ENCODE measurements at regions not wholly inside any gene's neighbourhood (a gene's known extent, or its start where the extent isn't known, plus 50 kb on each side); places are given as distances from the start of the nearest gene placed in this dataset.

GRCh38 chr10:33862536-33863105 lies 528.2 kb upstream of the NRP1 start:
- FAIRE-seq (no peak), DNase-seq (ENCODE audit: low read depth) (no peak)
- no peak for TF ChIP-seq CTCF (IDR thresholded peaks at IDR 0.05; ENCODE audit: insufficient read depth, low read length, severe bottlenecking)
- no peaks in the 10 kb centered on the region for H3K36me3 ChIP-seq (ENCODE audit: control insufficient read depth, insufficient read depth, low read length)
- H3K27me3 ChIP-seq (ENCODE audit: control insufficient read depth, insufficient read depth, low read length) = no peaks in the 10 kb centered on the region
- no peak overlapping the region for H3K4me3 ChIP-seq (ENCODE audit: low read depth, low read length)

- Histone ChIP-seq H3K27me3 (ENCODE audit: control insufficient read depth, insufficient read depth, low read length) (no peaks in the 10 kb centered on the region), H3K4me3 (ENCODE audit: low read depth, low read length) (no peak overlapping the region), H3K36me3 (ENCODE audit: control insufficient read depth, insufficient read depth, low read length) (no peaks in the 10 kb centered on the region)
- FAIRE-seq (no peak), DNase-seq (ENCODE audit: low read depth) (no peak)
- no peak for TF ChIP-seq CTCF (IDR thresholded peaks at IDR 0.05; ENCODE audit: insufficient read depth, low read length, severe bottlenecking)
Measured at GRCh38 chr10:33861833-33862232, 527.4 kb upstream of the NRP1 start.

GRCh38 chr10:33861016-33861704 lies 526.7 kb upstream of the NRP1 start:
- DNase-seq (ENCODE audit: low read depth) (no peak), FAIRE-seq (no peak)
- Histone ChIP-seq H3K27me3 (ENCODE audit: control insufficient read depth, insufficient read depth, low read length) (no peaks in the 10 kb centered on the region), H3K4me3 (ENCODE audit: low read depth, low read length) (no peak overlapping the region), H3K36me3 (ENCODE audit: control insufficient read depth, insufficient read depth, low read length) (no peaks in the 10 kb centered on the region)
- TF ChIP-seq CTCF (IDR thresholded peaks at IDR 0.05; ENCODE audit: insufficient read depth, low read length, severe bottlenecking) = no peak

- TF ChIP-seq CTCF (IDR thresholded peaks at IDR 0.05; ENCODE audit: insufficient read depth, low read length, severe bottlenecking) = no peak
- FAIRE-seq (no peak), DNase-seq (ENCODE audit: low read depth) (no peak)
- no peak overlapping the region for H3K4me3 ChIP-seq (ENCODE audit: low read depth, low read length)
- H3K27me3 ChIP-seq (ENCODE audit: control insufficient read depth, insufficient read depth, low read length) = no peaks in the 10 kb centered on the region
- H3K36me3 ChIP-seq (ENCODE audit: control insufficient read depth, insufficient read depth, low read length) = no peaks in the 10 kb centered on the region
Measured at GRCh38 chr10:33860552-33860951, 526.1 kb upstream of the NRP1 start.

- TF ChIP-seq CTCF (IDR thresholded peaks at IDR 0.05; ENCODE audit: insufficient read depth, low read length, severe bottlenecking) = no peak
- Histone ChIP-seq H3K4me3 (ENCODE audit: low read depth, low read length) (no peak overlapping the region), H3K27me3 (ENCODE audit: control insufficient read depth, insufficient read depth, low read length) (no peaks in the 10 kb centered on the region), H3K36me3 (ENCODE audit: control insufficient read depth, insufficient read depth, low read length) (no peaks in the 10 kb centered on the region)
- no peak for FAIRE-seq
- DNase-seq (ENCODE audit: low read depth) = peak; percentile 12
Measured at GRCh38 chr10:33859319-33860022, 525.0 kb upstream of the NRP1 start.
